Gastrocnemius medialis (tissue), 4 donors: ENCODE measurements at regions not wholly inside any gene's neighbourhood (a gene's known extent, or its start where the extent isn't known, plus 50 kb on each side); places are given as distances from the start of the nearest gene placed in this dataset.

Source experiments
- CTCF ChIP-seq, 5 experiments: fragments of 450-650 bp in 3 of 5; fragments of 200-600 bp in 2 of 5; sonication (generic) in 2 of 5; IDR thresholded peaks in 4 of 5; conservative IDR thresholded peaks in 1 of 5; 1 replicate in 4 of 5; 2 replicates in 1 of 5; pipeline ENCODE4 v1.5.1; 2016 to 2019; ENCODE audit warnings: antibody characterized with exemption in 5 of 5, mild to moderate bottlenecking in 3 of 5, moderate library complexity in 3 of 5
- POLR2A ChIP-seq, 2 donors: fragments of 450-650 bp; IDR thresholded peaks; one replicate each; pipeline ENCODE4 v1.6.1; 2017; ENCODE audit warnings: antibody characterized with exemption in 2 of 2, mild to moderate bottlenecking in 2 of 2, moderate library complexity in 2 of 2

GRCh38 chr5:152650413-152650812 lies 245.3 kb upstream of the NMUR2 start:
- TF ChIP-seq POLR2A (IDR thresholded peaks at IDR 0.05) = no peak
- no peak for TF ChIP-seq CTCF (IDR thresholded peaks at IDR 0.05 in 4 of 5, conservative IDR thresholded peaks at IDR 0.05 in 1 of 5)
